SH-SY5Y (cell line): ENCODE measurements at regions not wholly inside any gene's neighbourhood (a gene's known extent, or its start where the extent isn't known, plus 50 kb on each side); places are given as distances from the start of the nearest gene placed in this dataset.

Experiments used
- GATA2 ChIP-seq: IDR thresholded peaks from 2 replicates; pipeline ENCODE4 v1.6.1; 2011; ENCODE audit warnings: mild to moderate bottlenecking, low read depth, low read length
- GATA3 ChIP-seq: IDR thresholded peaks from 2 replicates; pipeline ENCODE4 v1.6.1; 2011; ENCODE audit warnings: low read depth, mild to moderate bottlenecking, low read length, moderate library complexity

- TF ChIP-seq GATA2 (no peak), GATA3 (no peak)
Measured at GRCh38 chr3:76668653-76669052, 371.2 kb upstream of the ROBO2 start.
